Activated naive CD8-positive, alpha-beta T cell treated with anti-CD3 and anti-CD28 coated beads for 36 hours (primary cell): ENCODE measurements at regions not wholly inside any gene's neighbourhood (a gene's known extent, or its start where the extent isn't known, plus 50 kb on each side); places are given as distances from the start of the nearest gene placed in this dataset.

ENCODE experiments used
- DNase-seq: peaks from one replicate; pipeline ENCODE4 v3.0.0; 2021
- H3K27ac Mint-ChIP-seq: one replicate; pipeline ENCODE4 v1.8.0; 2022; ENCODE audit warnings: mild to moderate bottlenecking, moderate library complexity, mixed read lengths
- H3K27me3 Mint-ChIP-seq: one replicate; pipeline ENCODE4 v1.8.0; 2022; ENCODE audit warnings: mild to moderate bottlenecking, mixed read lengths
- H3K36me3 Mint-ChIP-seq: one replicate; pipeline ENCODE4 v1.8.0; 2021; ENCODE audit warnings: mild to moderate bottlenecking, mixed read lengths
- H3K4me1 Mint-ChIP-seq: one replicate; pipeline ENCODE4 v1.8.0; 2021; ENCODE audit warnings: mixed read lengths
- H3K4me3 Mint-ChIP-seq: one replicate; pipeline ENCODE4 v1.8.0; 2022; ENCODE audit warnings: mild to moderate bottlenecking, moderate library complexity, mixed read lengths
- H3K9me3 Mint-ChIP-seq: one replicate; pipeline ENCODE4 v1.8.0; 2022; ENCODE audit warnings: mixed read lengths

DNA sequence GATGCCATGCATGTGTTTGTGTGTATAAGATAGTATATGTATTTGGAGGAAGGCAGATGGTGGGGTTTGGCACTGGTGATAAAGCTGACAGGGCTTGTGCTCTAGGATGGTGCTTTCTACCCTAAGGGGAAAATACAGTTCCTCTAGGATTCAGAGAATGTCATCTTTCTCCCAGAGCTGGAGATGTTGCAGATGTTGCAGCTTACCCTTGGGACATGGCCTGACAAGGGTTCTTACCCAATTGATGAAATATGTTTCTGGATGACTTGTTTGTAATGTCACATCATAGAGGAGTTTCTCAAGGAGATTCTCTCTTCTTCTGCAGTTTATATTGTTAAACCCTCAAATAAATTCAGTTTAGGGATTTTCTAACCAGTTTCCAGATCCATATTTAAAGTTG lies 52.5 kb upstream of the PITX2 start:
- peaks cover 22% of the 10 kb centered on the region for H3K27me3 Mint-ChIP-seq

DNA sequence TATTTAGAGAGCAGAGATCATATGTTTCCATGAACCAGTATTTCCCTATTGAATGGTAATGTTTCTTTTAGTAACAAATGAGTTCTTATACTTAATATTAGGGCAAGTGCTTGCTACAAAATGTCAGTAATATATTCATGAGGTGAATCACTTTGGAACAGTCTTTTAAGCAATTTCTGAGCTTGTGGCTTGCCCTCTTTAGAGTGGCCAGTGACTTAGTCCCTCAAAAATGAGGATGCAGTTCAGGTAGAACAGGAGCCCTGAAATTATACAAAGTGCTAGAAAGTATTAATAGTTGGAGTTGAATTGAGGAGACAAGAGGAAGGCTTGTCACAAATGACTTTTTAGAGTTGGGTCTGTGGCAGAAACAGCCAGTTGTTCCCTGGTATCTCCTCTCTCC lies 53.4 kb upstream of the PITX2 start:
- H3K9me3 Mint-ChIP-seq, result no peaks in the 10 kb centered on the region
- no peak overlapping the region for H3K27ac Mint-ChIP-seq
- H3K27me3 Mint-ChIP-seq, result peaks cover 24% of the 10 kb centered on the region
- DNase-seq, result no peak
- no peaks in the 10 kb centered on the region for H3K36me3 Mint-ChIP-seq
- H3K4me3 Mint-ChIP-seq, result no peak overlapping the region
- H3K4me1 Mint-ChIP-seq, result no peaks in the 10 kb centered on the region

More for the DNA sequence above, 52.5 kb upstream of the PITX2 start:
- Mint-ChIP-seq H3K27ac (no peak overlapping the region), H3K9me3 (no peaks in the 10 kb centered on the region), H3K4me3 (no peak overlapping the region), H3K36me3 (no peaks in the 10 kb centered on the region), H3K4me1 (no peaks in the 10 kb centered on the region)
- DNase-seq, result no peak

DNA sequence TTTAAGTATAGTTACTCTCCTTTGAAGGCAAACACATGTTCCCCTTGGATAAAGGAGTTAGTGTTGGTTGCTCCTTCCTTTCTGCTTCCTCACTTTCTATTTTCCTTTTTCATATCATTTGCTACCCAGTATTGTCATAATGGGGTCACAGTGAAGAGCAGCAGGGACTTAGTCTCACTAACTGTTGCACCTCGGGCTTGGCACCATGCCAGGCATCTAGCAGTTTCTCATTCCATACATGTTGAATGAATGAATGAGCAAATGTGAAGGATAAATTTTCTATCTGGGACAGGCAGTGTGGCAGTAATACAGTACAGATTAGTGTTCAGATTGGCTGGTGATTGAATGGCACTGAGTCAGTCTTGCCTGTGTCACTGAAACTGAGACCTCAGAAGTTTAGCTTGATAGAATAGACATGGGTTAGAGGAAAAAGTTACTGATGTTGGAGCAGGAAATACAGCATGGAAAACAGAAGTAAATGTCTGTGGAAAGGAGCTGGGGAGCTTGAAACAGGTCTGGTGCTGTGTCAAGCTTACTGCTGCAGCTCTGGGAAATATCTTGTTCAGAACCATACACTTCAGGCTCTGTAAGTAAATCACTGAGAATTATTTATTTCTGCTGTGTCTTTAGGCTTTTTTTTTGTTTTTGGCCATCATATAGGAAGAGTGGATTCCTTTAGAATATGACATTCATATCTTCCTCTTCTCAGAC lies 55.8 kb upstream of the PITX2 start:
- peaks cover 20% of the 10 kb centered on the region for H3K27me3 Mint-ChIP-seq
- H3K36me3 Mint-ChIP-seq, result no peaks in the 10 kb centered on the region
- no peaks in the 10 kb centered on the region for H3K4me1 Mint-ChIP-seq
- no peak overlapping the region for H3K27ac Mint-ChIP-seq
- no peak for DNase-seq
- H3K4me3 Mint-ChIP-seq, result no peak overlapping the region
- no peaks in the 10 kb centered on the region for H3K9me3 Mint-ChIP-seq

DNA sequence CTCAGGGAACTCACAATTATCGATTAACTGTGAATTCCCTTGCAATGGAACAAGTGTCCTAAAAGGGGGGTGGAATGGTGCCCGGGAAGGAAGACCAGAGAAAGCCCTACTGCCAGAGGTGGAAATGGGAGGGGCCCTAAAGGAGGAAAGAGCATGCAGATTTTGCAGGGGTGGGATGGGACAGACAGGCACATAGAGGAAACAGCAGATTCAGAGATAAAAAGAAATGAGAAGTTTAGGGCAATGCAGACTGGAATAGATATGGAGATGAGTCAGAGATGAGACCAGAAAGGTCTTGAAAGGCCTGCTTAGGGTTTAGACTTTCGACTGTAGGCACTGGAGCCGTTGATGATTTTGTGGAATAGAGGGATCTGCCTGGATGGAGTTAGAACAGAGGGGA lies 57.4 kb upstream of the PITX2 start:
- peaks cover 20% of the 10 kb centered on the region for H3K27me3 Mint-ChIP-seq
- no peak overlapping the region for H3K27ac Mint-ChIP-seq
- H3K4me3 Mint-ChIP-seq, result no peak overlapping the region
- DNase-seq, result no peak
- H3K4me1 Mint-ChIP-seq, result no peaks in the 10 kb centered on the region
- no peaks in the 10 kb centered on the region for H3K9me3 Mint-ChIP-seq
- no peaks in the 10 kb centered on the region for H3K36me3 Mint-ChIP-seq

DNA sequence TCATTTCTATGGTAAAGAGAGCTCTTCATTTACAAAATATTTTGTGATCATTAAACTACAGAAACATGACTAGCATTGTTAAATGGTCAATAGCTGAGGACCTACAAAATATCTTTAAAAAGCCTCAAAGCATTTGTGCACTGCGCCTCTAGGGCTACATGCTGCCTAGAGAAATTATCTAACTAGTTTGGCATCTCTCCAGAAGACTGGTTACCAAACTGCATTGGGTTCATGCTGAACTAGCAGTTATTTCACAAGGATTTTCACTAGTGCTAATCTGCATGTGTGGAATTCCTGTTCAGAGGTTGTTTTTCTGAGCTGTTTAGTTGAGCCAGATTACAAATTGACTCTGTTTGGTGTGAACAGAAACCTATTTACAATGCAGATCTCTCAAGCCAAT lies 58.5 kb upstream of the PITX2 start:
- Mint-ChIP-seq H3K27ac (no peak overlapping the region), H3K4me3 (no peak overlapping the region), H3K9me3 (no peaks in the 10 kb centered on the region), H3K27me3 (peaks cover 20% of the 10 kb centered on the region), H3K36me3 (no peaks in the 10 kb centered on the region), H3K4me1 (no peaks in the 10 kb centered on the region)
- DNase-seq, result no peak

DNA sequence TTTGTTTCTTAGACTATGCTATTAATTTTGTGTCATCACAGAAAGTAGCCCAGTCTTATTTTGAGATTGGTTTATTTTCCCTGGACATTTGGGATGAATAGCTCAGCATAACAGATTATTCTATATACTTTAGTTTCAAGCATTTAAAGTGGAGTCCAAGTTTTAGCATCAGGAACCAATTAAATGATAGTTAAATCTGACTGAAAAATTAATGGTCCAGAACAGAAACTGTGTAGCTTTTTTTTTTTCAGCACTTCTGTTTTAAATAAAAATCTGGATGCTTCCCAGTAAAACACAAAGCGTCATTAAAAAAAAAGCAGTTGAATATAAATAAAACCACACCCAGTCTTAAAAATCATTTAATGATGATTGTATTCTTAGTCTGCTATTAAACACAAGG lies 59.4 kb upstream of the PITX2 start:
- Mint-ChIP-seq H3K36me3 (no peaks in the 10 kb centered on the region), H3K27ac (no peak overlapping the region), H3K9me3 (peaks cover 2% of the 10 kb centered on the region), H3K27me3 (peaks cover 20% of the 10 kb centered on the region), H3K4me3 (no peak overlapping the region), H3K4me1 (no peaks in the 10 kb centered on the region)
- DNase-seq, result no peak

DNA sequence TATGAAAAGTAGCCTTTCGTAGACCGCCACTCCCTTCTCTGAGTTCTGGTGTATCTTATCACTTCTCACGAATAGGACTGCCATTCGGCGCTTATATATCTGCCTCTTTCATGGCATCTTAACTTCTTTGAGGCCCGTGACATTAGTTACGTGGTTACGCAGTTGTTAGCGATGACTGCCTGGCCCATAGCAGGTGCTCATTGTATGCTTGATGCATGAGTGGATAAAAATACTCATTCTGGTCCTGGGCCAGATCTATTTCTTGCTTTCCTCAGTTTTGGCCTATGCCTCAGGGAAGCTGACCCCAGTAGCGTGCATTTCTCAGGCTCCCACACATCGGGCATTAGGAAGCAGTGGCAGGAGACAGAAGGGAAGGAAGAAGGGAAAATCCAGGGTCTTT lies 60.7 kb upstream of the PITX2 start:
- H3K4me3 Mint-ChIP-seq, result no peak overlapping the region
- no peak overlapping the region for H3K27ac Mint-ChIP-seq
- H3K27me3 Mint-ChIP-seq, result peaks cover 18% of the 10 kb centered on the region
- no peaks in the 10 kb centered on the region for H3K4me1 Mint-ChIP-seq
- no peak for DNase-seq
- H3K36me3 Mint-ChIP-seq, result no peaks in the 10 kb centered on the region
- H3K9me3 Mint-ChIP-seq, result peaks cover 2% of the 10 kb centered on the region

DNA sequence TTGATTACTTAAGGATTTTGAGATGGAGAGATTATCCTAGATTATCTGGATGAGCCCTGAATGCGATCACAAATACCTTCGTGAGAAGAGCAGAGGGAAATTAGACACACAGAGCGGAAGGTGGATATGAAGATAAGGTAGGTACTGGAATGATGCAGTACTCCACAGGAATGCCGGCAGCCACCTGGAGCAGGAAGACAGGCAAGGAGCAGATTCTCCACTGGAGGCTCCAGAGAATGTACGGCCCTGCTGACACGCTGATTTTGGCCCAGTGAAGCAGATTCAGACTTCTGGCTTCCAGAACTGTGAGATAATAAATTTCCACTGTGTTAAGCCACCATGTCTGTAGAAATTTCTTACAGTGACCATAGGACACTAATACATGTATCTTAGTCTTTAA lies 79.4 kb upstream of the PITX2 start:
- Mint-ChIP-seq H3K4me1 (no peaks in the 10 kb centered on the region), H3K36me3 (no peaks in the 10 kb centered on the region), H3K27me3 (peaks cover 14% of the 10 kb centered on the region), H3K4me3 (no peak overlapping the region), H3K27ac (no peak overlapping the region), H3K9me3 (peaks cover 3% of the 10 kb centered on the region)
- DNase-seq, result no peak

DNA sequence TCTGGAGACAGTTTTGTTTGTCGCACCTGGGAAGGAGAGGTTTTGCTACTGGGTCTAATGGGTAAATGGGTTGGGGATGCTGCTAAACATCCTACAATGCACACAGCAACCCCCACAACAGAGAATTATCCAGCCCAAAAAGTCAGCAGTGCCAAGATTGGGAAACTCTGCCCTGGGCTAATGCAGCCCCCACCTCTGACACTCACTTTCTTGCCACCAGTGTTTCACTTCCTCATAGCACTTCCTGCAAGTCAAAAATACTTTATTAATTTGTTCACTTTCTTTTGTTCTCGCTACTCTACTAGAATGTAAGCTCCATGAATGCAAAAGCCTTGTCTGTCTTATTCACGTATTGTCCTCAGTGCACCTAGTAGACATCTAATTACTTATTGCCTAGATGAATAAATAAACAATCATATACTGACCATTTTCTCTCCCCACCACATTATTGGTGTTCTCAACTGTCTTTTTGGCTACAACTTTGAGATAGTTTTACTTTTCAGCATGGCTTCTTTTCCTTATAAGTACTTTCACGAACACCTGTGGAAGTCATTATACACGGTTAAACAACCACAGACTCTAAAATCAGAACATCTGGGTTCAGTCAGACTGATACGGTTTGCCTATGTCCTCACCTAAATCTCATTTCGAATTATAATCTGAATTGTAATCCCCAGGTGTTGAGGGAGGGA lies 82.0 kb upstream of the PITX2 start:
- H3K27me3 Mint-ChIP-seq, result peaks cover 12% of the 10 kb centered on the region
- DNase-seq, result no peak
- no peak overlapping the region for H3K4me3 Mint-ChIP-seq
- no peaks in the 10 kb centered on the region for H3K36me3 Mint-ChIP-seq
- peaks cover 3% of the 10 kb centered on the region for H3K9me3 Mint-ChIP-seq
- H3K27ac Mint-ChIP-seq, result no peak overlapping the region
- H3K4me1 Mint-ChIP-seq, result no peaks in the 10 kb centered on the region

DNA sequence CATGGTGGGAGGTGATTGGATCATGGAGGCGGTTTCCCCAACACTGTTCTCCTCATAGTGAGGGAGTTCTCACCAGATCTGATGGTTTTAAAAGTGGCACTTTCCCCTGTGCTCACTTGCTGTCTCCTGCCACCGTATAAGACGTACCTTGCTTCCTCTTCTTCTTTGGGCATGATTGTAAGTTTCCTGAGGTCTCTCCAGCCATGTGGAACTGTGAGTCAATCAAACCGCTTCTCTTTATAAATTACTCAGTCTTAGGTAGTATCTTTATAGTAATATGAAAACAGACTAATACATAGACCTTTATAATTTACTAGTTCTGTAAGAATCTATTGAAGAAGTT lies 82.5 kb upstream of the PITX2 start:
- Mint-ChIP-seq H3K9me3 (peaks cover 3% of the 10 kb centered on the region), H3K36me3 (no peaks in the 10 kb centered on the region), H3K4me1 (no peaks in the 10 kb centered on the region), H3K27ac (no peak overlapping the region), H3K4me3 (no peak overlapping the region), H3K27me3 (peaks cover 12% of the 10 kb centered on the region)
- DNase-seq, result no peak

DNA sequence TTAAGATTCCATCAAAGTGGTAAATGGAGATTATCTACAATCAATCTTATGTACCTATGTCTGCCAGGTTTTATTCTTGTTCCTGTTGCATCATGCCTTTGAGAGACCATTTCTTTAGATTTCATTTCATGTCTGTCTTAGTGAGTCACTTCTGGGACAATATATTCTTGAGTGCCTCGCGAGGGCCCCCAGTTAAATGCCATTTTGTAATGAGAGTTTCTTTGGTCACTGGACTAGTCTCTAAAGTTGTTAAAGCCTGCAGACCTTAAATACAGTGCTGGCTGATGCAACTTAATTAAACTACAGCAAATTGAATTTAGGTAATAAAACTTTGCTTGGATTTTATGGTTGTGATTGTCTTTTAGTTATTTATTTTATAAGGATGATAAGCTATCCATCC lies 87.2 kb upstream of the PITX2 start:
- no peak for DNase-seq
- H3K9me3 Mint-ChIP-seq, result no peaks in the 10 kb centered on the region
- no peaks in the 10 kb centered on the region for H3K4me1 Mint-ChIP-seq
- H3K36me3 Mint-ChIP-seq, result no peaks in the 10 kb centered on the region
- H3K27me3 Mint-ChIP-seq, result peaks cover under 1% of the 10 kb centered on the region
- H3K27ac Mint-ChIP-seq, result no peak overlapping the region
- H3K4me3 Mint-ChIP-seq, result no peak overlapping the region

DNA sequence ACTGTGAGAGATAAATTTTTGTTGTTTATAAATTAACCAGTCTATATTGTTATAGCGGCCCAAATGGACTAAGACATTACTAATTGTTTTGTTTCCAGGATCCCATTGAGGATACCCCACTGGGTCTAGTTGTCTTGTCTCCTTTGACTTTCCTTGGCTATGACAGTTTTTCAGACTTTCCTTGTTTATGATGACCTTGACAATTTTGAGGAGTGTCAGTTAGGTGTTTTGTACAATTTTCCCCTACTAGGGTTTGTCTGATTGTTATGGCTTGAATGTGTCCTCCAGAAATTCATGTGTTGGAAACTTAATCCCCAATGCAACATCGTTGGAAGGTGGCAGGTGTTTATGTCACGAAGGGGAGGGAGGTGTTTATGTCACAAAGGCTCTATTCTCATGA lies 89.6 kb upstream of the PITX2 start:
- no peaks in the 10 kb centered on the region for H3K36me3 Mint-ChIP-seq

DNA sequence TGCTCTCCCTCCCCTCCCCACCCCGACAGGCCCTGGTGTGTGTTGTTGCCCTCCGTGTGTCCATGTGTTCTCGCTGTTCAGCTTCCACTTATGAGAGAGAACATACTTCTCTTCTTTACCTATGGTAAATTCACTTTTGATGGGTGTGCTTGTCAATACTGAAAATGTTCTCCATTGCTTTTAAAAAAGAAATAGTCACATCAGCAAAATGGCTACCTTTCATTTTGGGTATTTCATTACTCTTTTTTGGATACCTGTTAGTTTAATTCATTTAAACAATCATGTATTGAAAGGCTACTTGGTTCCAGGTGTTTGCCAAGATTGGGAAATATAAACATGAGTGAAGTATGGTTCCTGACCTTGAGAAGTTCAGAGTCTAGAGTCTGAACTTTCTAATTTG lies 107.4 kb upstream of the PITX2 start:
- Mint-ChIP-seq H3K4me3 (no peak overlapping the region), H3K27me3 (no peaks in the 10 kb centered on the region), H3K36me3 (no peaks in the 10 kb centered on the region), H3K4me1 (no peaks in the 10 kb centered on the region), H3K9me3 (no peaks in the 10 kb centered on the region), H3K27ac (no peak overlapping the region)
- no peak for DNase-seq

More for the DNA sequence above, 89.6 kb upstream of the PITX2 start:
- Mint-ChIP-seq H3K4me3 (no peak overlapping the region), H3K4me1 (no peaks in the 10 kb centered on the region), H3K9me3 (no peaks in the 10 kb centered on the region), H3K27ac (no peak overlapping the region), H3K27me3 (no peaks in the 10 kb centered on the region)
- DNase-seq, result no peak

DNA sequence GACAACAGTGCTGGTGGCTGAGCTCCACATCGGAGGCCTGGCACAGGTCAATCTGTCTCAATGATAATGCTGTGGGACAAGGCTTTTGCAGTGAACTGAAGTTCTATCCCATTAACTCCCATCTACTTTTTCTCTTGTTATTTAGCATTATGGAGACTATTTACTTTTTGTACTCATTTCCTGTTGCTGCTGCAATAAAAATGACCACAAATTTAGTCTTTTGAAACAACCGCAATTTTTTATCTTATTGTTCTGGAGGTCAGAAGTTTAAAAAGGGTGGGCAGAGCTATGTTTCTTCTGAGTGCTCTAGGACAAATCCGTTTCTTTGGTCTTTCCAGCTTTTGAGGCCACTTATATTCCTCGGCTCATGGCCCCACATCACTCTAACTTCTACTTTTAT lies 111.0 kb upstream of the PITX2 start:
- DNase-seq, result no peak
- H3K9me3 Mint-ChIP-seq, result no peaks in the 10 kb centered on the region
- H3K36me3 Mint-ChIP-seq, result no peaks in the 10 kb centered on the region
- no peaks in the 10 kb centered on the region for H3K4me1 Mint-ChIP-seq
- H3K27me3 Mint-ChIP-seq, result no peaks in the 10 kb centered on the region
- H3K4me3 Mint-ChIP-seq, result no peak overlapping the region
- H3K27ac Mint-ChIP-seq, result no peak overlapping the region

DNA sequence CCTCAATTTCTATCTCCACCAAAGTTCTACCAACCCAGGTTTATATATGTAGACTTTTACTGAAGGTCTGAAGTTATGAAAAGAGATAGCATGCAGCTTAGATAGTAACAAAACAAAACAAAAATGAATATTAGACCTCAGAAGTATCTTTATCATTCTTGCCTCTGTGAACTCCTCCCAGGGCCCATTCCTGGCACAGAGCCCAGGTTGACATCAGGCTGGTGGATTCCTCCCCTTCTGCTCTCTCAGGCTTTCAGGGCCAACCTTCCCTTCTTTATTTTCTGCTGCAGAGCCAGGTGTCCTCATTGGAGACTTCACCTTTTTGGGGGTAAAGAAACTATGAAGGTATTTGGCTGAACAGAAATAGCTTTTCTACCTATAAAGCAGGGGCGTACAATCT lies 112.8 kb upstream of the PITX2 start:
- Mint-ChIP-seq H3K27me3 (no peaks in the 10 kb centered on the region), H3K4me3 (no peak overlapping the region), H3K36me3 (no peaks in the 10 kb centered on the region), H3K4me1 (no peaks in the 10 kb centered on the region), H3K9me3 (no peaks in the 10 kb centered on the region), H3K27ac (no peak overlapping the region)
- DNase-seq, result no peak

DNA sequence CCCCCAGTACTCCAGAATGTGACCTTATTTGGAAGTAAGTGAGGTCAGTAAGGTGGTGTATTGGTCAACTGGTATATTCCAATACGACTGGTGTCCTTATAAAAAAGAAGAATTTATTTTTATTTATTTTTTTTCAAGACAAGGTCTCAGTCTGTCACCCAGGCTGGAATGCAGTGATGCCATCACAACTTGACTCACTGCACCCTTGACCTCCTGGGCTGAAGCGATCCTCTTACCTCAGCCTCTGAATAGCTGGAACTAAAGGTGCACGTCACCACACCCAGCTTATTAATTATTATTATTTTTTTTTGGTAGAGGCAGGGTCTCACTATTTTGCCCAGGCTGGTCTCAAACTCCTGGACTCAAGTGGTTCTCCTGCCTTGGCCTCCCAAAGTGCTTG lies 115.1 kb upstream of the PITX2 start:
- Mint-ChIP-seq H3K27me3 (no peaks in the 10 kb centered on the region), H3K9me3 (no peaks in the 10 kb centered on the region)

More for the DNA sequence above, 115.1 kb upstream of the PITX2 start:
- Mint-ChIP-seq H3K36me3 (no peaks in the 10 kb centered on the region), H3K27ac (no peak overlapping the region), H3K4me1 (no peaks in the 10 kb centered on the region), H3K4me3 (no peak overlapping the region)
- no peak for DNase-seq
